ENCODE measurements at regions not wholly inside any gene's neighbourhood (a gene's known extent, or its start where the extent isn't known, plus 50 kb on each side); places are given as distances from the start of the nearest gene placed in this dataset.

- no peak overlapping the region for H3K27ac Mint-ChIP-seq
- H3K4me3 Mint-ChIP-seq: no peak overlapping the region
- no peak for DNase-seq
- H3K9me3 Mint-ChIP-seq (ENCODE audit: low read depth): peaks cover 7% of the 10 kb centered on the region
- ATAC-seq: no peak
- no peaks in the 10 kb centered on the region for H3K4me1 Mint-ChIP-seq
- no peaks in the 10 kb centered on the region for H3K36me3 Mint-ChIP-seq
- CTCF ChIA-PET: no interaction called here
- no peaks in the 10 kb centered on the region for H3K27me3 Mint-ChIP-seq
Observed at GRCh38 chr12:41795051-41795600, 349.5 kb downstream of the GXYLT1 start.

DNA sequence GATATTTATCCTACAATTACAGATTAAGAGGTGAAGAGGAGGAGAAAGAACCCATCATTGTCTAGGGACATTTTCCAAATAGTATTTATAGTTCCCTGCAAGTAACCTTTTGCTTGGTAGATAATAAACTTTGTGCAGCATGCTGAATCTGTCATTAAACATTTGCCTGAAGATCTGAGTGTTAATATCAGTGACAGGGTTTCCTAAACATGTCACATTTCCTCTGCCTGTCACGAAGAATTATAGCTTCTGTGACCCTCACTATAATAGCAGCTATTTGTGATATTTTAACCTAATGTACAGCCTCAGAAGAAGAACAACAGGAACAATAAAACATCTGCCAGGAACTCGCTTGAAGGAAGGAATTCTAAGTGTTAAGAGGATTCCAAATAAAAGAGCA, 350.3 kb downstream of the GXYLT1 start:
- no peak for DNase-seq
- H3K36me3 Mint-ChIP-seq: no peaks in the 10 kb centered on the region
- CTCF ChIA-PET: no interaction called here

GRCh38 chr12:41784957-41785356, 359.7 kb downstream of the GXYLT1 start:
- CTCF ChIA-PET: no interaction called here
- no peak for DNase-seq
- H3K27me3 Mint-ChIP-seq: no peaks in the 10 kb centered on the region
- no peak overlapping the region for H3K27ac Mint-ChIP-seq
- no peaks in the 10 kb centered on the region for H3K4me1 Mint-ChIP-seq
- H3K4me3 Mint-ChIP-seq: no peak overlapping the region
- no peaks in the 10 kb centered on the region for H3K9me3 Mint-ChIP-seq (ENCODE audit: low read depth)
- no peak for ATAC-seq
- no peaks in the 10 kb centered on the region for H3K36me3 Mint-ChIP-seq

More for the DNA sequence above, 350.3 kb downstream of the GXYLT1 start:
- no peaks in the 10 kb centered on the region for H3K4me1 Mint-ChIP-seq
- no peaks in the 10 kb centered on the region for H3K27me3 Mint-ChIP-seq
- H3K9me3 Mint-ChIP-seq (ENCODE audit: low read depth): peaks cover 7% of the 10 kb centered on the region
- H3K4me3 Mint-ChIP-seq: no peak overlapping the region
- no peak for ATAC-seq
- H3K27ac Mint-ChIP-seq: no peak overlapping the region

- H3K36me3 Mint-ChIP-seq: no peaks in the 10 kb centered on the region
- H3K27me3 Mint-ChIP-seq: no peaks in the 10 kb centered on the region
- no peaks in the 10 kb centered on the region for H3K4me1 Mint-ChIP-seq
- CTCF ChIA-PET: no interaction called here
- no peak for ATAC-seq
- DNase-seq: no peak
- no peaks in the 10 kb centered on the region for H3K9me3 Mint-ChIP-seq (ENCODE audit: low read depth)
- H3K27ac Mint-ChIP-seq: no peak overlapping the region
- H3K4me3 Mint-ChIP-seq: no peak overlapping the region
Observed at GRCh38 chr12:41778934-41779333, 365.7 kb downstream of the GXYLT1 start.

DNA sequence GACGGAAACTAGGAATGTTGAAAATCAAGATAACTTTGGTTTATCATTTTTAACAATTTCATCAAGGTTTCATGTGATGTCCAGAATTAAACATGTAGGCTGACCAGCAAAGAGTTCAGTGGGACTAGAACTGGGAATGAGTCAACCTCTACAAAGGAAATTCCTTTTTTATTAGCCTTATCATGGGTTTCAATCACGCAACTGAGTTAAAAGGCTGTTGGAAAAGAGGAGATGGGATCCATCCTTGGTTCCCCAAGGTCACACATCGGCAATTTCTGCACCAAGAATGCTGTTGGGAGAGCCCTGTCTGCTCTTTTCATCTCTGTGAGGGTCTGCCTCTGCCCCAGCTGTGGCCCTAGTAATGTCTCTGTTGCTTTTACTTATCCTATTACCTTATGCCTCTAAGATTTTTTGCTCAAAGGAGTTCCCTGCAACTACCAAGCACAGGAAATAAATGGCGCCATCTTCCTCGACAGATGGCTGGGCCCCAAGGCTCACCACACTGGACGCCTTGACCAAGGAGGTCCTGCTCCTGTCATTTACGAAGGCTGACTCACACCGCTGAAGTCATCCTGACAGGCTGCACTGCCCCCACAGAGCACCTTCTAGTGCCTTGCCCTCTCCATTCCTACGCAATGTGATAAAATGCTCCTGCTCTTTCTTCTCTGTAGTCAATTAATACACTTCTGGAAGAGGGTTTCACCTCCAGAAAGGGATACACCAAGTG, 367.4 kb downstream of the GXYLT1 start:
- Mint-ChIP-seq H3K27me3 (no peaks in the 10 kb centered on the region), H3K4me1 (no peaks in the 10 kb centered on the region), H3K27ac (no peak overlapping the region), H3K36me3 (no peaks in the 10 kb centered on the region), H3K4me3 (no peak overlapping the region), H3K9me3 (ENCODE audit: low read depth) (no peaks in the 10 kb centered on the region)
- ATAC-seq: no peak
- no peak for DNase-seq
- CTCF ChIA-PET: no interaction called here

GRCh38 chr12:41772478-41772877, 372.2 kb downstream of the GXYLT1 start:
- Mint-ChIP-seq H3K9me3 (ENCODE audit: low read depth) (no peaks in the 10 kb centered on the region), H3K27ac (no peak overlapping the region), H3K36me3 (no peaks in the 10 kb centered on the region), H3K4me3 (no peak overlapping the region), H3K4me1 (peaks cover 2% of the 10 kb centered on the region), H3K27me3 (no peaks in the 10 kb centered on the region)
- ATAC-seq (no peak), DNase-seq (no peak)
- CTCF ChIA-PET: no interaction called here

DNA sequence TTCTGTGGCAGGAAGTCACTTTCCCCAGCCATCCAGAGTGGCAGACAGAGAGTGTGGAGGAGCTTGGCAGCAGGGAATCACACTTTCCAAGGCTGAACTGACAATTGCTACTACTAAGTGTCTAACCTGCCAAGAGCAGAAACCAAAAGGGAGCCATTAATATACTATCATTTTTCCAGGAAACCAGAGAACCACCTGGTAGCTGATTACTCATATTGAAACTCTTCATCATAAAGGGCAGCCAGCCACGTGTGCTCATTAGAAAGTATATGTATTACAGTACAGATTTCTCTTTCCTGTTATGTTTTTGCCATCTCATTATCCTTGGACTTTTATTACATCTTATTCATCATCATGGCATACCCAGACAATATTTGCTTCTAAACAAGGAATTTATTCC, 374.9 kb downstream of the GXYLT1 start:
- H3K9me3 Mint-ChIP-seq (ENCODE audit: low read depth): no peaks in the 10 kb centered on the region
- H3K36me3 Mint-ChIP-seq: no peaks in the 10 kb centered on the region
- CTCF ChIA-PET: no interaction called here
- DNase-seq (no peak), ATAC-seq (no peak)
- H3K4me1 Mint-ChIP-seq: peaks cover 2% of the 10 kb centered on the region
- no peak overlapping the region for H3K4me3 Mint-ChIP-seq
- H3K27ac Mint-ChIP-seq: no peak overlapping the region
- H3K27me3 Mint-ChIP-seq: no peaks in the 10 kb centered on the region

GRCh38 chr12:41768456-41768855, 376.2 kb downstream of the GXYLT1 start:
- DNase-seq (no peak), ATAC-seq (no peak)
- Mint-ChIP-seq H3K27me3 (no peaks in the 10 kb centered on the region), H3K4me1 (peaks cover 2% of the 10 kb centered on the region), H3K4me3 (no peak overlapping the region), H3K36me3 (no peaks in the 10 kb centered on the region), H3K9me3 (ENCODE audit: low read depth) (no peaks in the 10 kb centered on the region), H3K27ac (no peak overlapping the region)
- CTCF ChIA-PET: no interaction called here

DNA sequence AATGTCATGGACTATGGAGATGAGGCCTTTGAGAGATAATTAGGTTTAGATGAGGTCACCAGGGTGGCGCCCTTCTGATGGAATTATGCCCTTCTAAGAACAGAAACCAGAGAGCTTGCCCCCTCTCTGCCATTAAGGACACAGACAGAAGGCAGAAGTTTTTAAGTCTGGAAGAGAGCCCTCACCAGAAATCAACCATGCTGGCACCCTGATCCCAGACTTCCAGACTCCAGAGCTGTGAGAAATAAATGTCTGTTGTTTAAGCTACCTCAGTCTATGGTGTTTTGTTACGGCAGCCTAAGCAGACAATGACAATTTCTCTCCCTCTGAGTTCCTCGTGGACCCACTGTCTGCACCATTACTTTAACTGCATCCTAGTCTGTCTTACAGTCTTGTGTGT, 382.0 kb downstream of the GXYLT1 start:
- CTCF ChIA-PET: no interaction called here
- Mint-ChIP-seq H3K27me3 (no peaks in the 10 kb centered on the region), H3K4me3 (no peak overlapping the region), H3K27ac (no peak overlapping the region), H3K4me1 (no peaks in the 10 kb centered on the region), H3K9me3 (ENCODE audit: low read depth) (peaks cover under 1% of the 10 kb centered on the region), H3K36me3 (no peaks in the 10 kb centered on the region)
- DNase-seq (no peak), ATAC-seq (no peak)

DNA sequence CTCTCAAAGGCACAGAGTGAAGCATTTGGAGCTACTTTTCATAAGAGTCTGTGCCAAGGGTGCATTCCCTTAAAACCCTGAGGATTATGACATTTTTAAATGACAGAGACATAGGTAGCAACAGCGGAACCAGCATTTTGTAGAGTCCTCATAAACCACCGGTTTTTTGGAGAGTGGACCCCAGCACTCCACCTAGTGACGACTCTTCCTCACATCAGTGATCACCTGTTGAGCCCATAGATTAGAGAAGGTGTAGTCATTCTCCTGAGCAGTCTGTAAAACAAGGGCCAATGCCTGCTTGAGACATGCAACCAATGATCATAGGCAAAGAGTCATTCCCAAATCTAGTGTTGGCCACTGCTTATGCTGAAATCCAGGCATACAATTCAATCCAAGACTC, 399.1 kb downstream of the GXYLT1 start:
- Mint-ChIP-seq H3K9me3 (ENCODE audit: low read depth) (no peaks in the 10 kb centered on the region), H3K4me1 (no peaks in the 10 kb centered on the region), H3K27ac (no peak overlapping the region), H3K36me3 (no peaks in the 10 kb centered on the region), H3K4me3 (no peak overlapping the region), H3K27me3 (no peaks in the 10 kb centered on the region)
- no peak for DNase-seq
- ATAC-seq: no peak
- CTCF ChIA-PET: no interaction called here

DNA sequence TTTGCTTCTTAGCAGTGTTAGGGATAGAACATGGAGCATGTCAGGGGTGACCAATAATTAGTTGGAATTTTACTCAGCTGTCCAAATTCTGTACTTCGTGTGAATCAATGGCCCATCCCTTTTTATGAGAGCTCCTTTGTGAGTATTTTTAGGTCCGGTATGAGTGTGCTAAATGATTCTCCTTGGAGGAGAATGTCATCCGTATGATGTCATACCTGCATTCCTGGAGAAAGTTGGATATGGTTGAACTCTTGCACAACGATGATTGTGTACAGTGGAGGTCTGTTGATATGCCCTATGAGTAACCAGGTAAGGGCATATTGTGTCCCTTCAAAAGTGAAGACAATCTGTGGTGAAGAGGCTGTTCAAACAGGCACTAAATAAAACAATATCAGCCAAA, 400.8 kb downstream of the GXYLT1 start:
- no peaks in the 10 kb centered on the region for H3K27me3 Mint-ChIP-seq
- H3K27ac Mint-ChIP-seq: no peak overlapping the region
- ATAC-seq (no peak), DNase-seq (no peak)
- H3K9me3 Mint-ChIP-seq (ENCODE audit: low read depth): no peaks in the 10 kb centered on the region
- CTCF ChIA-PET: no interaction called here
- H3K4me3 Mint-ChIP-seq: no peak overlapping the region
- no peaks in the 10 kb centered on the region for H3K4me1 Mint-ChIP-seq
- H3K36me3 Mint-ChIP-seq: no peaks in the 10 kb centered on the region

- no peaks in the 10 kb centered on the region for H3K4me1 Mint-ChIP-seq
- no peaks in the 10 kb centered on the region for H3K9me3 Mint-ChIP-seq (ENCODE audit: low read depth)
- no peak overlapping the region for H3K4me3 Mint-ChIP-seq
- ATAC-seq (no peak), DNase-seq (no peak)
- no peaks in the 10 kb centered on the region for H3K27me3 Mint-ChIP-seq
- CTCF ChIA-PET: no interaction called here
- H3K36me3 Mint-ChIP-seq: no peaks in the 10 kb centered on the region
- no peak overlapping the region for H3K27ac Mint-ChIP-seq
Observed at GRCh38 chr12:41739066-41739465, 405.6 kb downstream of the GXYLT1 start.

DNA sequence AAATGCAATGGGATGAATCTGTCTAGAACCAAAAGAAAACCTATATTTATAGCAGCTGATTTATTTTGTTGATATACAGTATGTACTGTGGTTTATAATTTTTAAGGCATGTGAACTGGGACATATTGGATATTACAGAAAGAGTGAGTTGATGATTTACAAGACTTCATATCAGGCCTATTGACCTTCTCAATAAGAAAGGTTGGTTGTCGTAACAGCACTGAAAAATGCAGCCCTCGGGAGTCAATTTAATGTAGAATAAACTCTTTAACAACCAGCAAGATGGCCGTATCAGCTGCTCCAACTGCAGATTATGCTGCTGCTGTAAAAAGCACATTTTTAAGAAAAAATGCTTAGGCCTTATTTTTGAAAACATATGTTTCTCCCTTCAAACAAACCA, 407.3 kb downstream of the GXYLT1 start:
- no peak overlapping the region for H3K27ac Mint-ChIP-seq
- no peaks in the 10 kb centered on the region for H3K36me3 Mint-ChIP-seq
- H3K27me3 Mint-ChIP-seq: no peaks in the 10 kb centered on the region
- H3K4me1 Mint-ChIP-seq: no peaks in the 10 kb centered on the region
- no peaks in the 10 kb centered on the region for H3K9me3 Mint-ChIP-seq (ENCODE audit: low read depth)
- no peak overlapping the region for H3K4me3 Mint-ChIP-seq
- no peak for ATAC-seq
- CTCF ChIA-PET: no interaction called here
- DNase-seq: no peak

DNA sequence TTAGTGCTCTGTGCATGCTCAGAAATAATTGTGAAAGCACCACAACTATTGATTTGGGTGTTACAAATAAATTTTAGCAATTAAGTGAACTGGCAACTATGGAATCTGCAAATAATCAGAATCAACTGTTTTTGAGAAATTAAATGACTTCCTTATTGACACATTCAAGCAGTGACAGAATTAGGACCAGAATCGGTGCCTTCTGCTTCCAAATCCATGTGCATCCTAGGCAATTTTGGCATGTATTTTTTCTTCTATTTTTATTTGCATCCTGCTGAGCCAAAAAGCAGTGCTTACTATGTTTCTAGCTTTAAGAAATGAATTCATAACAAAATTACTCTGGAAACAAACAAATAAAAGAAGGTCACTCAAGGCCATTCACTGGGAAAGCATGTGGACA, 408.2 kb downstream of the GXYLT1 start:
- no peaks in the 10 kb centered on the region for H3K4me1 Mint-ChIP-seq
- ATAC-seq (no peak), DNase-seq (no peak)
- no peaks in the 10 kb centered on the region for H3K9me3 Mint-ChIP-seq (ENCODE audit: low read depth)
- no peaks in the 10 kb centered on the region for H3K36me3 Mint-ChIP-seq
- CTCF ChIA-PET: no interaction called here
- no peak overlapping the region for H3K27ac Mint-ChIP-seq
- H3K4me3 Mint-ChIP-seq: no peak overlapping the region
- H3K27me3 Mint-ChIP-seq: no peaks in the 10 kb centered on the region

- no peaks in the 10 kb centered on the region for H3K9me3 Mint-ChIP-seq (ENCODE audit: low read depth)
- no peak overlapping the region for H3K4me3 Mint-ChIP-seq
- CTCF ChIA-PET: no interaction called here
- H3K4me1 Mint-ChIP-seq: no peaks in the 10 kb centered on the region
- H3K36me3 Mint-ChIP-seq: no peaks in the 10 kb centered on the region
- ATAC-seq (no peak), DNase-seq (no peak)
- H3K27me3 Mint-ChIP-seq: no peaks in the 10 kb centered on the region
- H3K27ac Mint-ChIP-seq: no peak overlapping the region
Observed at GRCh38 chr12:41731691-41732090, 413.0 kb downstream of the GXYLT1 start.
